Neural cell (in vitro differentiated cells): ENCODE measurements at regions not wholly inside any gene's neighbourhood (a gene's known extent, or its start where the extent isn't known, plus 50 kb on each side); places are given as distances from the start of the nearest gene placed in this dataset.
"Not testable (repeated sequence)": the region's sequence is repeated elsewhere in the genome, so short reads cannot be mapped to it uniquely, and the experiment has no call there.

Source experiments
- H2AFZ ChIP-seq: fragments of 200-600, 300-800 bp; sonication (generic), shearing (Covaris generic); 2 replicates; pipeline ENCODE4 v1.6.0; 2014; ENCODE audit warnings: low read depth, mild to moderate bottlenecking, antibody characterized with exemption, low read length, moderate library complexity
- H3F3A ChIP-seq: fragments of 200-600 bp; shearing (Covaris generic); 2 replicates; pipeline ENCODE4 v1.6.1; 2016; ENCODE audit warnings: mild to moderate bottlenecking, moderate library complexity, mixed read lengths, antibody characterized with exemption, low read length; ENCODE audit not compliant: insufficient read depth, poor library complexity, severe bottlenecking
- H3K27ac ChIP-seq: fragments of 200-600, 300-800 bp; sonication (generic), shearing (Covaris generic); 2 replicates; pipeline ENCODE4 v1.5.1; 2014; ENCODE audit warnings: mild to moderate bottlenecking, low read length, moderate library complexity
- H3K27me3 ChIP-seq: fragments of 300-800, 200-600 bp; sonication (generic), shearing (Covaris generic); 2 replicates; pipeline ENCODE4 v1.6.0; 2014; ENCODE audit warnings: mild to moderate bottlenecking, low read depth, low read length, moderate library complexity; ENCODE audit not compliant: insufficient read depth
- H3K36me3 ChIP-seq: fragments of 300-800, 200-600 bp; sonication (generic), shearing (Covaris generic); 2 replicates; pipeline ENCODE4 v1.5.1; 2014; ENCODE audit warnings: mild to moderate bottlenecking, antibody characterized with exemption, low read length, moderate library complexity; ENCODE audit not compliant: insufficient read depth
- H3K4me2 ChIP-seq: fragments of 300-800, 200-600 bp; sonication (generic), shearing (Covaris generic); 2 replicates; pipeline ENCODE4 v1.6.0; 2014; ENCODE audit warnings: mild to moderate bottlenecking, low read length
- H3K4me3 ChIP-seq: fragments of 300-800, 200-600 bp; sonication (generic), shearing (Covaris generic); 2 replicates; pipeline ENCODE4 v1.5.1; 2014; ENCODE audit warnings: mild to moderate bottlenecking, low read length, moderate library complexity
- H3K79me2 ChIP-seq: fragments of 200-600 bp; shearing (Covaris generic); replicated peaks from 2 replicates; pipeline ENCODE4 v1.6.0; 2014; ENCODE audit warnings: mild to moderate bottlenecking, low read length, moderate library complexity; ENCODE audit not compliant: insufficient read depth
- H3K9ac ChIP-seq: fragments of 300-800, 200-600 bp; sonication (generic), shearing (Covaris generic); 2 replicates; pipeline ENCODE4 v1.6.1; 2016; ENCODE audit warnings: mild to moderate bottlenecking, low read length, mixed read lengths
- H3K9me2 ChIP-seq: fragments of 200-600 bp; shearing (Covaris generic); 2 replicates; pipeline ENCODE4 v1.6.1; 2016; ENCODE audit warnings: mild to moderate bottlenecking, low read length, mixed read lengths; ENCODE audit not compliant: insufficient read depth
- H3K9me3 ChIP-seq: fragments of 200-600, 300-800 bp; sonication (generic), shearing (Covaris generic); 2 replicates; pipeline ENCODE4 v1.6.1; 2016; ENCODE audit warnings: mild to moderate bottlenecking, mixed run types, low read length, moderate library complexity, mixed read lengths
- H4K20me1 ChIP-seq: fragments of 200-600 bp; shearing (Covaris generic); 2 replicates; pipeline ENCODE4 v1.6.1; 2016; ENCODE audit warnings: mild to moderate bottlenecking, mixed run types; ENCODE audit not compliant: insufficient read depth
- CTCF ChIP-seq: fragments of 450-650 bp; IDR thresholded peaks from 2 replicates; pipeline ENCODE4 v1.5.1; 2014; ENCODE audit warnings: antibody characterized with exemption, mild to moderate bottlenecking, moderate library complexity; ENCODE audit not compliant: poor library complexity, severe bottlenecking
- EP300 ChIP-seq: fragments of 450-650 bp; conservative IDR thresholded peaks from 2 replicates; pipeline ENCODE4 v1.6.1; 2014; ENCODE audit warnings: antibody characterized with exemption, mild to moderate bottlenecking, moderate library complexity; ENCODE audit not compliant: poor library complexity, severe bottlenecking
- EZH2 ChIP-seq: fragments of 200-600, 300-800 bp; shearing (Covaris generic), sonication (generic); IDR thresholded peaks from 2 replicates; pipeline ENCODE4 v1.6.1; 2014; ENCODE audit warnings: antibody characterized with exemption, low read length, borderline replicate concordance, mild to moderate bottlenecking; ENCODE audit not compliant: insufficient read depth, poor library complexity, severe bottlenecking
- MXI1 ChIP-seq: fragments of 450-650 bp; conservative IDR thresholded peaks from 2 replicates; pipeline ENCODE4 v1.6.1; 2014; ENCODE audit warnings: antibody characterized with exemption, mild to moderate bottlenecking; ENCODE audit not compliant: poor library complexity, severe bottlenecking
- POLR2AphosphoS5 ChIP-seq: IDR thresholded peaks from 2 replicates; pipeline ENCODE4 v1.6.1; 2012
- RAD21 ChIP-seq: fragments of 450-650 bp; conservative IDR thresholded peaks from 2 replicates; pipeline ENCODE4 v1.6.1; 2014; ENCODE audit warnings: antibody characterized with exemption, mild to moderate bottlenecking, moderate library complexity
- REST ChIP-seq: IDR thresholded peaks from 2 replicates; pipeline ENCODE4 v1.6.1; 2012; ENCODE audit warnings: borderline replicate concordance
- SMC3 ChIP-seq: fragments of 450-650 bp; conservative IDR thresholded peaks from 2 replicates; pipeline ENCODE4 v1.6.1; 2014; ENCODE audit warnings: antibody characterized with exemption, mild to moderate bottlenecking, moderate library complexity; ENCODE audit not compliant: poor library complexity
- TAF1 ChIP-seq: IDR thresholded peaks from 2 replicates; pipeline ENCODE4 v1.6.1; 2012; ENCODE audit warnings: low read depth

GRCh38 chr6:112415366-112415765 is 68.2 kb downstream of the RFPL4B start:
- H3K9me2 ChIP-seq = no peaks in the 10 kb centered on the region
- H3K9ac ChIP-seq = no peak overlapping the region
- H3K27ac ChIP-seq = no peak overlapping the region
- TF ChIP-seq MXI1 (no peak), RAD21 (no peak), SMC3 (no peak), CTCF (no peak), TAF1 (no peak), EP300 (no peak), POLR2AphosphoS5 (no peak), EZH2 (no peak), REST (no peak)
- no peak overlapping the region for H2AFZ ChIP-seq
- no peaks in the 10 kb centered on the region for H3K27me3 ChIP-seq
- no peak overlapping the region for H3K4me3 ChIP-seq
- H4K20me1 ChIP-seq = no peaks in the 10 kb centered on the region
- no peaks in the 10 kb centered on the region for H3K9me3 ChIP-seq
- no peaks in the 10 kb centered on the region for H3K36me3 ChIP-seq
- no peak overlapping the region for H3K4me2 ChIP-seq
- no peaks in the 10 kb centered on the region for H3F3A ChIP-seq
- H3K79me2 ChIP-seq = no peaks in the 10 kb centered on the region

GRCh38 chr6:112416866-112417265 is 69.7 kb downstream of the RFPL4B start:
- H3K27ac ChIP-seq = no peak overlapping the region
- no peaks in the 10 kb centered on the region for H4K20me1 ChIP-seq
- TF ChIP-seq SMC3 (no peak), MXI1 (no peak), REST (no peak), TAF1 (no peak), EP300 (no peak), RAD21 (no peak), POLR2AphosphoS5 (no peak)
- H3K79me2 ChIP-seq = no peaks in the 10 kb centered on the region
- no peaks in the 10 kb centered on the region for H3F3A ChIP-seq
- no peak overlapping the region for H3K9ac ChIP-seq
- no peak overlapping the region for H2AFZ ChIP-seq
- no peaks in the 10 kb centered on the region for H3K27me3 ChIP-seq
- H3K36me3 ChIP-seq = no peaks in the 10 kb centered on the region
- no peaks in the 10 kb centered on the region for H3K9me2 ChIP-seq
- H3K9me3 ChIP-seq = no peaks in the 10 kb centered on the region
- H3K4me3 ChIP-seq = no peak overlapping the region
- H3K4me2 ChIP-seq = no peak overlapping the region

GRCh38 chr6:112427011-112427410 is 79.9 kb downstream of the RFPL4B start:
- H3F3A ChIP-seq, H4K20me1 ChIP-seq, H3K9ac ChIP-seq, H3K9me3 ChIP-seq, H3K9me2 ChIP-seq, H3K4me2 ChIP-seq, H3K27me3 ChIP-seq, H3K79me2 ChIP-seq, H3K36me3 ChIP-seq, H2AFZ ChIP-seq, H3K4me3 ChIP-seq, H3K27ac ChIP-seq: not testable (repeated sequence)
